HCEC 1CT (cell line): ENCODE measurements at regions not wholly inside any gene's neighbourhood (a gene's known extent, or its start where the extent isn't known, plus 50 kb on each side); places are given as distances from the start of the nearest gene placed in this dataset.
"Not testable (repeated sequence)": the region's sequence is repeated elsewhere in the genome, so short reads cannot be mapped to it uniquely, and the experiment has no call there.

Experiments
- DNase-seq: peaks from one replicate; pipeline ENCODE4 v3.0.0-alpha.2; 2017

DNA sequence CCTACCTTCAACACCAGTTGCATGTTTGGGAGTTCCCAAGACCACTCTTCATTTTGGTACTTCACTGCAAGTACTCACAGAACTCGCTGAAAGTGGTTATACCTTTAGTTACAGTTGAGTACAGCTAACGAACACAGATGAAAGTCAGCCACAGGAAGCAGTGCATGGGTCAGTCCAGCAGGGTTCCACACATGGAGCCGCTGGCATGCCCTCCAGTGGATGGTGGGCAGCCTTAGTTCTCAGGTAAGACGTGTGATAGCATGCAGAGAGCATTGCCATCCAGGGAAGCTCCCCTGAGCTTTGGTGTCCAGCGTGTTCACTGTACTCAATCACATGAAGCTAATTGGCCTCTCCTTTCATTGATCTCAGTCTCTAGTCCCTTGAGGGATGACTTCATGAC, 815.3 kb downstream of the RNF144A start:
- no peak for DNase-seq

DNA sequence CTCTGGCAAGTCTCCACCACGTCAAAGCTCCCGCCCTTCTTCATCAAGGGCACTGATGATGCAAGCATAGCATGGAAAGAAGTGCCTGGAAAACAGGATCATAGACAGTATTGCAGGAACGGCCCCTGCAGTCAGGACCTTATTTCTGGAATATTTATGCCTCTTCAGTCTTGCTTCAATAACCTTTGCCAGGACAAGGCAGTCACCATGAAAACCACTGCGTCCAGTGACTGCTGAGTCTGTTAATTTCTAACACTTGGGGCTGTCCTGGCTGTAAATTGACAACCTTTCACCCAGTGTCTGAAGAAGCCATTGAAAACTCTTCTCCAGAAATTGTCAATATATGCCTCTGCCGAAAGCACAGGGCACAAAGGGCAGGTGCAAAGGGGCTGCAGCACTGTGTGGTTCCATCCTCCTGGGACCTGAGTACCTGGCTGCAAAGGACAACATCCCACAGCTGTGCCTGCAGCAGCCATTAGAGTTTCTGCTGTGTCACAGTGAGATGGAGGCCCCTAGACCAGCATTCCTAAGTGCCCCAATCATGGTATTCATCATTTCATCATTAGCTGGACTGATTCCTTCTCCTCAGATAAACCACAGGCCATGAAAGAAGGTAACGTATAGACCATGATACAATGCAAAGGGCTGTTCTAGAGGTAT, 819.6 kb downstream of the RNF144A start:
- DNase-seq, result no peak

DNA sequence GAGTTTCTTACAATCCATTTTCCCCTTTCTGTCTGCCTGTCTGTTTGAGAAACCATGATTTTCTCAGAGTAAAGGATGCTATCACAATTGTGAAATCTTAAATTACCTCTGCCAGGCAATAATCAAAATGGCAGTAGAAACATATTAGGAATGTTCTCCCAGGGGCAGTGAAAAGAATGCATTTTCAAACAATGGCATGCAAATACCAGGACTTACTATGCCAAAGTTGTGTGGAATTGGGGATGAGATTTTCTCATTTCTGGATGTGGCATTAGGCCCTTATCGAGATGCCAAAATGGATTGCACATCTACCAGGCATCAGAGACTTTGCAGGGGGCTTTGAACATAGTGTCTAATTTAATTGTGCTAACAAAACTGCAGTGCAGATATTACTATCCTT, 821.4 kb downstream of the RNF144A start:
- DNase-seq, result no peak

DNA sequence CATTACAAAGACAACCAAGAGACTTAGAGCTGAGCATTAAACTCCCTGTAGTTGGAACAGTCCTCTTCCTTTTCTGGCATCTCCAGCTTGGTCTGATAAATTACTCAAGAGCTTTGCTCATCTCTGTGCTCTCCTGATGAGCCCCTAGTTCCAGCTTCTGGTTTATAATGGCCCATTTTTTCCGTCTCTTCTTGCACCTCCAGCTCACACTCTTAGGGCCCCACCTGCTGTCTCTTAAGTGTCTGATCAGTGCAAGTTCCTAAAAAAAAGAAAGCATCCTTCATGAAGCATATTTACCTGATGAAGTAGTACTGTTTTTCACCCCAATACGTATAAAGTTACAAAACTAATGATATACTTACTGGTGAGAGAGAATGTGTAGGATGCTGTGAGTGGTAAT, 822.9 kb downstream of the RNF144A start:
- DNase-seq, result no peak

DNA sequence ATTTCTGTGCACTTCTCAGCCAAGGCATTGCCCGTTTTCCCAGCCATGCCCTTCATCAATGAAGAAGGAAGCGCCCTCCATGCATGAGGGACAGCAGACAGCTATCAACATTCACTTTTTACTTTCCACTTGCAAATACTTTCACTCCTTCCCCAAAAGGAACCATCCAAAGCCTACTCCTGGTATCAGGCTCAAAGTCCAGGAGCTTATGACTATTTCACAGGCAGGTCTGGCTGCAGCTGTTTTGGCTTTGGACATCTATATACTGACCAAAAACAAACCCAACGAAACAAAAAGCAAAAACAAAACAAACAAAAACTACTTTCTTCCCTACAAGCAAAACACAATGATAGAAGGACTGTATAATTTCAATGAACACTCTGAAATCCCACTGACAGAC, 825.1 kb downstream of the RNF144A start:
- DNase-seq, result no peak

DNA sequence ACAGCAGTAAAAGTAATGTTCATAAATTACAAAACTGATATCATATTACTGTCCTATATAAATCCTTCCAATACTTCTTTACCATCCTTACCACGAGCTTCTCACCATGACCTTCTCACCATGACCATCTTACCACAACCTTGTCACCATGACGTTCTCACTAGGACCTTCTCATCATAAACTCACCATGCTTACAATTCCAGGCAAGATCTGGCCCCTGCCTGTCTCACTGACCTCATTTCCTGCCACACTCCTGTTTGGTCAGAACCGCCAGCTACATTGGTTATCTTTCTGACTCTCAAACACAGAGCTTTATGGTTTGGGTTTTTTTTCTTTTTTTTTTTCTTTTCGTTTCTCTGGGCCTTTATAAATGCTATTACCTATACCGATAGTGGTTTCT, 827.6 kb downstream of the RNF144A start:
- DNase-seq, result no peak

DNA sequence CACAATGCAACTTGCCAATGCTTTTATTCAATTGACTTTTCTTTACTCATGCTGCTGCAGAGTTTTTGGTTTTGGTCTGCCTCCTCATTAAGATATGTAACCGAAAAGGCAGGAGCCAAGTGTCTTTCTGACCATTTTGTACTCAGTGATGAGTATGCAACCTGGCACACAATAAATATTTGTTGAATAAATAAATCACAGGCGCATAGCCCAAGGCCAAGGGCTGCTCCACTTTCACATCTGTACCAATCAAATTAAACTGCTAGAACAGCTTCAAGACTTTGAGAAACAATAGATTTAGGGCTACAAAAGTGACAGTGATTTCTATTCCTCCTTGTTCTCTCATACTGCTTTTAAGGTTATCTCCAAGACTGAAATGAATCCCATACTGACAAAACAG, 828.2 kb downstream of the RNF144A start:
- DNase-seq, result no peak

DNA sequence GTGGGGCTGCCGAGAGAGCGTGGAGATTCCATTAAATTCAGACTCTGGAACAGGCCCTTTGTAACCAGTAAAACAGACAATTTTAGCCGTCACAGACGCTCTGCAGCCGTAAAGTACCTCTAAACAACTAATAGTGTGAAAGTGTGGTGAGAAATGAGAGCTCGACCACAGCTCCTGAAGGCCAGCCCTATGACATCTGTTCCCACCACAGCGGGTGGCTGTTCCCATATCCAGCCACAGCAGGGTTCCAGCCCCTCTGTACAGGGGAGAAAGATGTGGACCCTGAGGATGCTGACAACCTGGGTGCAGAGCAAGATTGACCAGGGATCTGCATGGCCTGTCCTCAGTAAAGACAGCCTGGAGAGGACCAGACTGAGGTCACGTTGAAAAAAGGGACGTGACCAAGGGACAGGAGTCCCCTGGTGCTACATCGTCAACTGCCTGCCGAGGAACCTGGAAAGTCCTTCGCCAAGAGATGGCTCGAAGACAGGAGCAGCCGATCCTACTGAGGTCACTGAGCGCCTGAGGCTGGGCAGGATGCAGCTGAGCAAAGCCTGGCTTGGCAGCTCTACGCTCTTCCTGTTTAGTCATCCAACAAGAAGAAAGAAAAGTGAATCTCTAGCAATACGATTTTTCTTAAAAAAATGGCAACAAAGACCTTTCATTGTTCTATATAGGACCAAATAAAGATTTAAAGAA, 831.7 kb downstream of the RNF144A start:
- no peak for DNase-seq

DNA sequence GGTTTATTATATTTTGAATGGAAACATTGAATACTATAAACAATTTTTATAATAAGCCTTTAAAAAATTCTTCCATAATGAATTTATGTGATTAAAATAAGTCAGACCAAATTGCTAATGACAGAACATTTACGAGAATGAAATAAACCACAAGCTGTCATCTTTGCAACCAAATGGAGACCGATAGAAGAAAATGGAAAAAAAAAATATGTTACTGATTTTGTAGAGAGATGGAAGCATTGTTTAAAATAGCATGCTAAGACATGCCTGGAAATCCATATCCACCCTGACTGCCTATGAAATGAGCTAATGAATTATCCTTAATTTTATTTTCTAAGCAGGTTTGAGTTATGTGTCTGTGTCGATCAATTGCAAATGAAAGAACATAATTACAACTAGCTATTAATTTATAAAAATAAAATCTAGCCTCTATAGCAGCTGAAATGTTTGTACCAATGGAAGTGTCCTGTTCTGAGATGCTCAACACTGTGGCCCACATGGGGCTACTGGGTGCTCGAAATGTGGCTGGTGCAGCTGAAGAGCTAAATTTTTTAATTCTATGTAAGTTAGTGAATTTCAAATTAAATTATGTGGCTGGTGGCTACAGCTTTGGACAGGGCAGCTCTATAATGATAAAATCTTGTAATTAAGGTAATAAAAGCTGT, 832.8 kb downstream of the RNF144A start:
- no peak for DNase-seq

DNA sequence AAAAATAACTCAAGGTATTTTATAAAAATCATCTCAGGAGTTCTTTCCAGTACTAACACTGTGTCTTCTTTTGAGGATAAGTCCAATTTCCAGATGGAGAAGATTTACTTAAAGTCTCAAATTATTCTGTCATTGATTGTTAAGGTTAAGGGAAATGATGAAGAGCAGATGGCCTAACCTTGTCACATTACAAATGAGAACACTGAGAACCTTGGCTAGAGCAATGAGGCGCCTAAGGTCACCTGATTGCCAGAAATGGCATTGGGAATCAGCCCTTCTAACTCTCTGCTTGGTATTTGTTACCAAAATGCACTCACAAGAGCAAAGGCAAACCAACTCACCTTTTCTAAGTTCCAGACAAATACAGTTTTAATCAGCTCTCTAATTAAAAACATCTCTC, 835.1 kb downstream of the RNF144A start:
- no peak for DNase-seq

DNA sequence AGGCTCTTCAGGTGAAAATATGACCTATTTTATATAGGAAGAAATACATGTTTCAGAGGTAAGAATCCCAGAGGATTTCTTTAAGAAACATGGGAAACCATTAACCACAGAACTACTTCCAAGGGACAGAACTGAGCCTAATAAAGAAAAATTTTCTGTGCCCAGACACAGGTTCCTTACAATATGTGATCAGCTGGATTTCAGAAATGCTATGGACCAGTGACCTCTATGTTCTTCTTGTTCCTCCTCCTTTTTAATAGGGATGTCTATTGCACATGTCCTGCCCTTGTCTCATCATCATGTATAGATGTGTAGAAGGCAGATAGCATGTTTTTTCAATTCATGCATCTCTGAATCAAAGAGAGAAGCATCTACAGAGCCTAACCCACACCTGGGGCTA, 836.6 kb downstream of the RNF144A start:
- no peak for DNase-seq

DNA sequence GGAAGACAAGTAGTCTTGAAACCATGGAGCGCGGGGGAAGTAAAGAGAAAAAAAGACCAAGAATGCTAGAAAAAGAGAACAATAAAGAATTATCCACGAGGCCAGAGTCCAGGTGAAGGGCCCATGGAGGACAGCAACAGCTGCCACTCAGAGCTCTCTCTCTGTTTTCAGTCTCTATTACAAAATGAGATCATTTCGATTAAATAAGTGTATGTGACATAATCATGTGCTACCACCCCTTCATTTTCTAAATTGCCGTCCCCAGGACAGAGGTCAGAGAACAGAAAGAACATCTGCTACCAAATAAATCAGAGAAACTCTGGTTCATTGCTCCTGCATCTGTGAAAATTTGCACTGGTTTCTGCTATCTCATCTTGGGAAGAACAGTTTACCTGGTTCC, 838.7 kb downstream of the RNF144A start:
- no peak for DNase-seq

DNA sequence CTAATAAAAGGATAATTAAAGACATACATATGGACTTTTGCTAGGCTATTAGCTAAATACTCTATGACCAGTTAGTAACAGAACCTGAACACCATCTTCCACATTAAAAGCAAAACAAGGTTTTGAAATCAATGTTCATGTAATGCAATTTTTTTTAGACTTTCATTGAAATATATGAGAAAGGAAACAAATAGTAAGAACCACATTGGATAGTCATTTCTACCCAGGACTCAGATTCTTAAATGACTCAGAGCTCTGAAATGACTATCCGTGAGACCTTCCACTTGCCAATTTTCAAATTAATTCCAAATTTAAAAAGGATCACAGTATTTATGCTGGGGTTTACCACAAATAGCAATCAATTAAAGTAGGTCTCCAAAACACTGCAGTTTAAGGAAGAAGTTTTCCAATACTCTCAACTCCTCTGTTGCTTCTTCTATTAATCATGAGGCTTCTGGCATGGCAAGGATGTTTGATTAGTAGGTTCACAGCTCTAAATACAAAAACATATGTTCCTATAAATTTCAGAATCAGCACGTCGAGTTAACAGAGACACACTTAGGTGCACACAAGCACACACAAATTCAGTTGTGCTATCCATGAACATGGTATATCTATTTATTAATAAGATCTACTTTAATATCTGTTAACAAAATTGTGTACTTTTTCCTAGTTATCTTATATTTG, 841.0 kb downstream of the RNF144A start:
- no peak for DNase-seq

DNA sequence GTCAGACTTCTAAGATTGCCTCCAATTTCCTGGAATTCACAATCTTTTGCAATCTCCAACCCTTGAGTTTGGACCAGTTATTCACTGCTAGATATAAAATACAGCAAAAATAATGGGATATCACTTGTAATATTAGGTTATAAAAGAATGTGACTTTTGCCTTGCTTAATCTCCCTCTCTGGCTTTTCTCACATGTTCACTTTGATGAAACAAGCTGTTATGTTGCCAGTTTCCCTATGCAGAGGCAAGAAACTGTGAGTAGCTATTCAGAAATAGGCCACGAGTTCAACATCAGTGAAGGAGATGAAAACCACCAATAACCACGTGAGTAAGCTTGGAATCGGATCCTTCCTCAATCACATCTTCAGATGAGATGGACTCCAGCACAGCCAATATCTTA, 842.7 kb downstream of the RNF144A start:
- DNase-seq, result no peak

DNA sequence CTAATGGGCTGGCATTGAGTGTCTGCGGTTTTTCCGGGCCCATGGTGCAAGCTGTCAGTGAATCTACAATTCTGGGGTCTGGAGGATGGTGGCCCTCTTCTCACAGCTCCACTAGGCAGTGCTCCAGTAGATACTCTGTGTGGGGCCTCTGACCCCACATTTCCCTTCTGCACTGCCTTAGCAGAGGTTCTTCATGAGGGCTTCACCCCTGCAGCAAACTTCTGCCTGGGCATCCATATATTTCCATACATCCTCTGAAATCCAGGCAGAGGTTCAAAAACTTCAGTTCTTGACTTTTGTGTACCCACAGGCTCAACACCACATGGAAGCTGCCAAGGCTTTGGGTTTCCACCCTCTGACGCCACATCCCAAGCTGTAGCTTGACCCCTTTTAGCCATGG, 846.2 kb downstream of the RNF144A start:
- DNase-seq, result not testable (repeated sequence)

DNA sequence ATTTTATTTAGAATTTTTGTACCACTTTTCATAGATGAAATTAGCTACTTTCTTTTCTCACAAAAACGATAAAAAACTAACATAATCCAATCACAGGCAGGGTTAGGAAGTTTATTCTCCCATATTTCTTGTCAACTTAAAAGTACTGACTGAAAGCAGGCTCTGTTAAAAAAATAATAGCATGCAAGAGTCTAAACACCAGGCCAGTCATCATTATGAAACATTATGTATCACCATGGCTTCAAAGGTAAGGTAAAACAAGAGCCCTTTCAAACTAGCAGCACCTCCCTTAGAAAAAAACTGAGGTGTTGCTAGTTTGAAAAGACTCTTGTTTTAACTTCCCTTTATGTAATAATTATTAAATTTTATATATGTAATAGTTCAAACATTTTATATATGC, 848.0 kb downstream of the RNF144A start:
- no peak for DNase-seq

DNA sequence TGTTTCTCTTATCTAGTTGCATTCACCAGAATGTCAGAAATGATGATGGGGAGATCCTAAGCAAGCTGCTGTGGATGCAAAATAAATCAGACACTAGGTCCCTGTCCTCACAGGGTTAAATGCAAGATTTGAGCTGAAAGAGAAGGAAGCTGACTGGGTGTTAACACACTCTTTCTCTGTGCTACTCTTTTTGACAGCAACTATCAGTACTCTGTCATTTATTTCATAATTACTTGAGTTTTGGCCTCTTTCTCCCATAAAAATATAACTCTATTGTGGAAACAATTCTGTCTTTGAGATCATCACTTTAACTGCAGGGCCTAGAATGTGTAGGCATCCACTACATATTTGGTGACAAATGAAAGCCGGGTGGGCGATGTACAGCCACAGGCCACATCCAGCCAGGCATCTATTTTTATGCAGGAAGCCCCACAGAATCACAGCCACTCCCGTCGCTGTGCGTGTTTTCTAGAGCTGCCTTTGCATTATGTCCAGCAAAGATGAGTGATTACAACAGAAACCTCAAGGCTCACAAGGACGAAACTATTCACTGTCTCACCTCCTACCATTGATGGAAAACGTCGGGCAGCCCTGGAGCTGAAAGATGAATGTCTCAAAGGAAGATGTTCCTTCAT, 849.0 kb downstream of the RNF144A start:
- DNase-seq, result no peak

DNA sequence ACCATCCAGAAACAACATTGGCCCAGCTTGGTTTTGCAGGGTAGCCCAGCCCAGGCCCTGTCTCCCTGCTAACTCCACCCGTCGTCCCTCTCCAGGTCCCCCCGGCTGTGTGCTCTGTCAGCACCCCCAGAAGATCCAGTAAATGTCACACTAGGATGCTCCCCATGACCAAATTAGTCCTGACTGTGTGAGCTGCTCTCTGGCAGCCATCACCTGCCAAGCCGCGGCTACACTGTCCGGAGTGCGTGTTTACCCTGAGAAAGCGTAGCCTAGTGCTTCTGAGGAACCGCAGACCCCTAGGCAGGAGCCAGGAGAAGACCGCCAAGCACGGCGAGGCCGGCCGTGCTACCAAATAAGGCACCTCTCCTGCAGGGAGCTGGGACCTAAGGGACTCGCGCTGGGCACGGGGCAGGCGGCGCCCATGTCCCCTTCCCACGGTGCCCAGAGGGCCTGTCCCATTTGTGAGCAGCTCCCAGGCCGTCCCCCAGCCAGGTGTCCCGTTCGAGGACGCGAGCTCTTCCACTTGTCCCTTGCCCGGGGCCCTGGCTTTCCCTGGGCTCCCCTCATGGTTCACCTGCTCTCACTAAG, 849.9 kb downstream of the RNF144A start:
- DNase-seq, result no peak

DNA sequence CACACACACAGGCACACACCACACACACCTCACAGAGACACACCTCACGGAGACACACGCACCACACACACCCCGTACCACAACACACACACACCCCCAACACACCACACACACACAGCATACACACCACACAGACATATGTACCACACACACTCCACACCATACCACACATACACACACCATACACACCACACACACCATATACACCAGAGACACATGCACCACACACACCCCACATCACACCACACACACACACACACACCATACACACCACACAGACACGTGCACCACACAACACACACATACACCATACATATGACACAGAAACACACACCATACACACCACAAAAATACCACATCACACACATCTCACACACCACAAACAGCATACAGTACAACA, 850.7 kb downstream of the RNF144A start:
- no peak for DNase-seq

DNA sequence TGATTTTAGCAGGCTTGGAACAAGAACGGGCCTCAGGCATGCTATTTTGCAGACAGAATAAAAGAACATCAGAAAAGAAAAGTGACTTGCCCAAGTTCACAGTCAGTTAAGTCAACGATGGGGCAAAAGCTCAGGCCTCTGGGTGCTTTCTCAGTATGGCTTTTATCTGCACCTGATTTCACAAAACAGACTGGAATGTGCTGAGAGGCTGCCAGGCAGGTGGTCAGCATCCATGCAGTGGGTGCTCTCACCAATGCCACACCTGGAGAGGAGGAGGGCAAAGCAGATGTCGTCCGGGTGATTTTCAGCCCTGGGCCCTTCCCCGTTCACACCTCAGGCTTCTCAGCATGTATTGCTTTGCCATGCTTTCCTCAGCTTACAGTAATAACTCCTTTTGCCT, 854.6 kb downstream of the RNF144A start:
- no peak for DNase-seq

DNA sequence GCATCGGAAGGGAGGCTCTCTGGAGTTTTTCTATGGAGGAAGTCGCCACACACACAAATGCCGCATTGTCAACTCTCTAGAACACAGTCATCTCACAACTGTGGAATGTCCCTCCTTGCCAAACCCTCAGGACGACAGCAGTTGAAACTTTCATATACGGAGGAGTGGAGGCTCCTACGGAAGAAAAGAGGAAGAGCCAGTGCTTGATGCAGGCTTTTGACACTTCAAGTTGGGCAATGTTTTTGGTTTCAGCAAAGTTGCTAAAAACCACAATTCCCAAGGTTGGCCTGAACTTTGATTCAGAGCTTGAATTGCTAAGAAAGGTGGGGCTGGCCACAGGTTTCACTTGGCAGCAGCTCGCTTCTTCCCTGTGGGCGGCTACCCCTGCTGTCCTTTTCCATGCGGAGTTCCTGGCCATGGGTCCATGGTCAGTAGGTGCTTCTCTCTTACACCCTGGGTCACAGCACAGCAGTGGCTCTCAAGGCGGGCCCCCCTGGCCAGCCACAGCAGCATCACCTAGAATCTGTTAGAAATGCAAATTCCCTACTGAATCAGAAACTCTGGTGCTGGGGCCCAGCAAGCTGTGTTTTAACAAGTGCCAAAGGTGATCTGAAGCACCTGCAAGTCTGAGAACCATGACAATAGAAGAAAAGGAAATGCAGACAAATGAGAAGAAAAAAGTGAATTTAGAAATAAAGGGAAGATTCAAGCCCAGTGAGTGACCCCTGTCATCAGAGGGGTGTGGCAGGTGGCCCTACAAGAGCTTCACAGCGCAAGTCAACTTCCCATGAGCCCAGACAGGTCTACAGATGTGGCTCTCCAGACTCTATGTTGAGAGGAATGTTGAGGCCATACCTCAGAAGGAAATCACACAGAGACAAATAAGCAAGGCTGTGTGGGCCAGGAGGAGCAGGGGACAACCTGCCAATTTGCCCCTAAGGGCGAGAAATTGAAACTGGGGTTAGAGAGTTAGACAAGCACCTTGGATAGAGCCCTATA, 856.4 kb downstream of the RNF144A start:
- no peak for DNase-seq

DNA sequence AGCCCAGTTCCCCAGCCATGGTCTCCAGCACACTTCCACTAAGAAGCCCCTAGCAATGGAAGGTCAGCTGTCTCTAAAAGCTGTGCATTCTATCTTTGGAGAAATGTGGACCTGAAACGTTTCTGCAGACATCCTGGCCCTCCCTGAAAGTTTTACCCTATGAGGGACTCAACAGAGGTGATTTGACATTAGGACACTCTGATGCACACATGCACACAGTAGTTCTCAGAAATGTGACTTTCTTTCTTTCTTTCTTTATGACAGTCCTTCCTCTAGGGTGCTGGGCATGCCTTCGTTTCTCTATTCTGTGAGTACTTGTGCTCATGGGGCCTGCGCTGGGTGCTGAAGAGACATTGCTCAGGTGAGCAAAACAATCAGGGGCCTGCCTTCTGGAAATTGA, 857.3 kb downstream of the RNF144A start:
- no peak for DNase-seq
